ENCODE measurements at regions not wholly inside any gene's neighbourhood (a gene's known extent, or its start where the extent isn't known, plus 50 kb on each side); places are given as distances from the start of the nearest gene placed in this dataset.

GRCh38 chr2:128496700-128497099, 178.0 kb upstream of the HS6ST1 start:
- Histone ChIP-seq H3K27ac (ENCODE audit: low read depth in 1 of 2, low read length in 2 of 2) (no peak overlapping the region), H3K27me3 (ENCODE audit: control insufficient read depth in 4 of 4, insufficient read depth in 4 of 4, low read length in 3 of 4) (no peaks in the 10 kb centered on the region), H3K9ac (ENCODE audit: low read depth in 1 of 2, low read length in 2 of 2) (no peak overlapping the region), H3K36me3 (ENCODE audit: control insufficient read depth in 4 of 4, insufficient read depth in 3 of 4, low read depth in 1 of 4, low read length in 3 of 4) (no peaks in the 10 kb centered on the region), H3K4me1 (ENCODE audit: control insufficient read depth in 4 of 4, insufficient read depth in 4 of 4, low read length in 3 of 4) (no peaks in the 10 kb centered on the region), H3K9me3 (ENCODE audit: control insufficient read depth in 4 of 4, low read length in 3 of 4) (peaks cover 0 to 8% (median 0%) of the 10 kb centered on the region in 4 donors), H3K4me3 (ENCODE audit: low read depth in 1 of 3, low read length in 3 of 3) (no peak overlapping the region)
- TF ChIP-seq, protein P1, sequence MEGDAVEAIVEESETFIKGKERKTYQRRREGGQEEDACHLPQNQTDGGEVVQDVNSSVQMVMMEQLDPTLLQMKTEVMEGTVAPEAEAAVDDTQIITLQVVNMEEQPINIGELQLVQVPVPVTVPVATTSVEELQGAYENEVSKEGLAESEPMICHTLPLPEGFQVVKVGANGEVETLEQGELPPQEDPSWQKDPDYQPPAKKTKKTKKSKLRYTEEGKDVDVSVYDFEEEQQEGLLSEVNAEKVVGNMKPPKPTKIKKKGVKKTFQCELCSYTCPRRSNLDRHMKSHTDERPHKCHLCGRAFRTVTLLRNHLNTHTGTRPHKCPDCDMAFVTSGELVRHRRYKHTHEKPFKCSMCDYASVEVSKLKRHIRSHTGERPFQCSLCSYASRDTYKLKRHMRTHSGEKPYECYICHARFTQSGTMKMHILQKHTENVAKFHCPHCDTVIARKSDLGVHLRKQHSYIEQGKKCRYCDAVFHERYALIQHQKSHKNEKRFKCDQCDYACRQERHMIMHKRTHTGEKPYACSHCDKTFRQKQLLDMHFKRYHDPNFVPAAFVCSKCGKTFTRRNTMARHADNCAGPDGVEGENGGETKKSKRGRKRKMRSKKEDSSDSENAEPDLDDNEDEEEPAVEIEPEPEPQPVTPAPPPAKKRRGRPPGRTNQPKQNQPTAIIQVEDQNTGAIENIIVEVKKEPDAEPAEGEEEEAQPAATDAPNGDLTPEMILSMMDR (IDR thresholded peaks at IDR 0.05; ENCODE audit: low read depth, low read length, missing input control), result no peak
- TF ChIP-seq SP1 (IDR thresholded peaks at IDR 0.05) (no peak), HNF4A (conservative IDR thresholded peaks at IDR 0.05) (no peak), GABPA (IDR thresholded peaks at IDR 0.05 in 1 of 2, conservative IDR thresholded peaks at IDR 0.05 in 1 of 2) (no peak)
- TF ChIP-seq, protein P2, sequence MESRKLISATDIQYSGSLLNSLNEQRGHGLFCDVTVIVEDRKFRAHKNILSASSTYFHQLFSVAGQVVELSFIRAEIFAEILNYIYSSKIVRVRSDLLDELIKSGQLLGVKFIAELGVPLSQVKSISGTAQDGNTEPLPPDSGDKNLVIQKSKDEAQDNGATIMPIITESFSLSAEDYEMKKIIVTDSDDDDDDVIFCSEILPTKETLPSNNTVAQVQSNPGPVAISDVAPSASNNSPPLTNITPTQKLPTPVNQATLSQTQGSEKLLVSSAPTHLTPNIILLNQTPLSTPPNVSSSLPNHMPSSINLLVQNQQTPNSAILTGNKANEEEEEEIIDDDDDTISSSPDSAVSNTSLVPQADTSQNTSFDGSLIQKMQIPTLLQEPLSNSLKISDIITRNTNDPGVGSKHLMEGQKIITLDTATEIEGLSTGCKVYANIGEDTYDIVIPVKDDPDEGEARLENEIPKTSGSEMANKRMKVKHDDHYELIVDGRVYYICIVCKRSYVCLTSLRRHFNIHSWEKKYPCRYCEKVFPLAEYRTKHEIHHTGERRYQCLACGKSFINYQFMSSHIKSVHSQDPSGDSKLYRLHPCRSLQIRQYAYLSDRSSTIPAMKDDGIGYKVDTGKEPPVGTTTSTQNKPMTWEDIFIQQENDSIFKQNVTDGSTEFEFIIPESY (IDR thresholded peaks at IDR 0.05), result no peak
- TF ChIP-seq, protein P3, sequence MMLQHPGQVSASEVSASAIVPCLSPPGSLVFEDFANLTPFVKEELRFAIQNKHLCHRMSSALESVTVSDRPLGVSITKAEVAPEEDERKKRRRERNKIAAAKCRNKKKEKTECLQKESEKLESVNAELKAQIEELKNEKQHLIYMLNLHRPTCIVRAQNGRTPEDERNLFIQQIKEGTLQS (IDR thresholded peaks at IDR 0.05), result no peak
- WGBS, result 90% methylated on average over 2 of the region's 2 CpGs
- no peak for DNase-seq (ENCODE audit: low spot score)

- no peak for DNase-seq (ENCODE audit: low spot score)
- WGBS, result 95% methylated on average over 5 of the region's 5 CpGs
- no peak overlapping the region for H3K9ac ChIP-seq (ENCODE audit: low read depth in 1 of 2, low read length in 2 of 2)
- H3K36me3 ChIP-seq (ENCODE audit: control insufficient read depth in 4 of 4, insufficient read depth in 3 of 4, low read depth in 1 of 4, low read length in 3 of 4), result no peaks in the 10 kb centered on the region
- H3K4me3 ChIP-seq (ENCODE audit: low read depth in 1 of 3, low read length in 3 of 3), result no peak overlapping the region
- no peak overlapping the region for H3K27ac ChIP-seq (ENCODE audit: low read depth in 1 of 2, low read length in 2 of 2)
- peaks cover 0 to 5% (median 0%) of the 10 kb centered on the region in 4 donors for H3K9me3 ChIP-seq (ENCODE audit: control insufficient read depth in 4 of 4, low read length in 3 of 4)
- no peak for TF ChIP-seq RXRA (IDR thresholded peaks at IDR 0.05)
- TF ChIP-seq YY1 (IDR thresholded peaks at IDR 0.05), result no peak
- TF ChIP-seq NR2F2 (IDR thresholded peaks at IDR 0.05), result no peak
- no peak for TF ChIP-seq EGR1 (IDR thresholded peaks at IDR 0.05; ENCODE audit: low read depth in 2 of 2)
- TF ChIP-seq, protein P4, sequence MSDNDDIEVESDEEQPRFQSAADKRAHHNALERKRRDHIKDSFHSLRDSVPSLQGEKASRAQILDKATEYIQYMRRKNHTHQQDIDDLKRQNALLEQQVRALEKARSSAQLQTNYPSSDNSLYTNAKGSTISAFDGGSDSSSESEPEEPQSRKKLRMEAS (IDR thresholded peaks at IDR 0.05), result no peak
- TF ChIP-seq HNF4G (IDR thresholded peaks at IDR 0.05), result no peak
- TF ChIP-seq, protein P2 (IDR thresholded peaks at IDR 0.05), result no peak
- TF ChIP-seq HNF4A (conservative IDR thresholded peaks at IDR 0.05), result no peak
- no peak for TF ChIP-seq REST (IDR thresholded peaks at IDR 0.05)
- TF ChIP-seq TAF1 (conservative IDR thresholded peaks at IDR 0.05), result no peak
- TF ChIP-seq SP1 (IDR thresholded peaks at IDR 0.05), result no peak
- no peak for TF ChIP-seq JUND (IDR thresholded peaks at IDR 0.05)
- H3K4me1 ChIP-seq (ENCODE audit: control insufficient read depth in 4 of 4, insufficient read depth in 4 of 4, low read length in 3 of 4), result no peaks in the 10 kb centered on the region
- no peaks in the 10 kb centered on the region for H3K27me3 ChIP-seq (ENCODE audit: control insufficient read depth in 4 of 4, insufficient read depth in 4 of 4, low read length in 3 of 4)
These were observed 178.8 kb upstream of the HS6ST1 start for GRCh38 chr2:128497461-128497860.

Data from liver (tissue), 8 donors.